GM19035 (cell line): ENCODE measurements at regions not wholly inside any gene's neighbourhood (a gene's known extent, or its start where the extent isn't known, plus 50 kb on each side); places are given as distances from the start of the nearest gene placed in this dataset.
"Not testable (repeated sequence)": the region's sequence is repeated elsewhere in the genome, so short reads cannot be mapped to it uniquely, and the experiment has no call there.

Experiments
- ATAC-seq: cut with Tn5 transposase; IDR thresholded peaks from one replicate; pipeline ENCODE4 v1.9.1; 2021; ENCODE audit not compliant: unreplicated experiment

GRCh38 chr1:146521804-146522203 lies 293.0 kb upstream of the NOTCH2NLA start:
- not testable (repeated sequence) for ATAC-seq

- ATAC-seq, result not testable (repeated sequence)
Observed at GRCh38 chr1:146513754-146514153, 284.9 kb upstream of the NOTCH2NLA start.

- ATAC-seq, result not testable (repeated sequence)
Observed at GRCh38 chr1:146511047-146511777, 282.4 kb upstream of the NOTCH2NLA start.

GRCh38 chr1:146510248-146510983 lies 281.6 kb upstream of the NOTCH2NLA start:
- not testable (repeated sequence) for ATAC-seq

- not testable (repeated sequence) for ATAC-seq
Observed at GRCh38 chr1:146504121-146504520, 275.3 kb upstream of the NOTCH2NLA start.

- not testable (repeated sequence) for ATAC-seq
Observed at GRCh38 chr1:146487555-146487954, 258.7 kb upstream of the NOTCH2NLA start.

- ATAC-seq, result not testable (repeated sequence)
Observed at GRCh38 chr1:146487155-146487554, 258.3 kb upstream of the NOTCH2NLA start.

- ATAC-seq, result not testable (repeated sequence)
Observed at GRCh38 chr1:146486300-146487014, 257.6 kb upstream of the NOTCH2NLA start.

GRCh38 chr1:146484195-146484594 lies 255.4 kb upstream of the NOTCH2NLA start:
- ATAC-seq, result not testable (repeated sequence)

GRCh38 chr1:146479188-146479587 lies 250.4 kb upstream of the NOTCH2NLA start:
- not testable (repeated sequence) for ATAC-seq

- ATAC-seq, result not testable (repeated sequence)
Observed at GRCh38 chr1:146478125-146478720, 249.4 kb upstream of the NOTCH2NLA start.

- ATAC-seq, result not testable (repeated sequence)
Observed at GRCh38 chr1:146475086-146475485, 246.3 kb upstream of the NOTCH2NLA start.

GRCh38 chr1:146474216-146474615 lies 245.4 kb upstream of the NOTCH2NLA start:
- not testable (repeated sequence) for ATAC-seq

- ATAC-seq, result peak; percentile 79
Observed at GRCh38 chr1:146472192-146472861, 243.5 kb upstream of the NOTCH2NLA start.

GRCh38 chr1:146459939-146460338 lies 231.1 kb upstream of the NOTCH2NLA start:
- ATAC-seq, result not testable (repeated sequence)

GRCh38 chr1:146459308-146459707 lies 230.5 kb upstream of the NOTCH2NLA start:
- not testable (repeated sequence) for ATAC-seq

- not testable (repeated sequence) for ATAC-seq
Observed at GRCh38 chr1:146448877-146449246, 220.0 kb upstream of the NOTCH2NLA start.

GRCh38 chr1:146448212-146448876 lies 219.5 kb upstream of the NOTCH2NLA start:
- not testable (repeated sequence) for ATAC-seq

- not testable (repeated sequence) for ATAC-seq
Observed at GRCh38 chr1:146443871-146444222, 215.0 kb upstream of the NOTCH2NLA start.
